Neutrophil (primary cell): ENCODE measurements at regions not wholly inside any gene's neighbourhood (a gene's known extent, or its start where the extent isn't known, plus 50 kb on each side); places are given as distances from the start of the nearest gene placed in this dataset.

ENCODE experiments used
- H3K27ac ChIP-seq: fragments of 200-600 bp; sonication (generic); 2 replicates; pipeline ENCODE4 v1.5.1; 2016; ENCODE audit warnings: mild to moderate bottlenecking, moderate library complexity
- H3K27me3 ChIP-seq: fragments of 200-600 bp; sonication (generic); 2 replicates; pipeline ENCODE4 v1.6.0; 2016; ENCODE audit warnings: mild to moderate bottlenecking
- H3K36me3 ChIP-seq: fragments of 200-600 bp; sonication (generic); 2 replicates; pipeline ENCODE4 v1.5.1; 2017
- H3K4me1 ChIP-seq, 2 experiments: fragments of 200-600 bp in 1 of 2; sonication (generic) in 1 of 2; 1 replicate in 1 of 2; 2 replicates in 1 of 2; pipeline versions ENCODE4 v1.5.1 to v1.6.1; 2013 to 2016; ENCODE audit warnings: low read depth in 1 of 2, low read length in 1 of 2, mild to moderate bottlenecking in 1 of 2, moderate library complexity in 1 of 2; ENCODE audit not compliant: control insufficient read depth in 1 of 2, insufficient read depth in 1 of 2
- H3K4me3 ChIP-seq, 2 experiments: fragments of 200-600 bp in 1 of 2; sonication (generic) in 1 of 2; 1 replicate in 1 of 2; 2 replicates in 1 of 2; pipeline ENCODE4 v1.5.1; 2013 to 2016; ENCODE audit warnings: low read depth in 1 of 2, low read length in 1 of 2, mild to moderate bottlenecking in 1 of 2, moderate library complexity in 1 of 2
- H3K9me3 ChIP-seq: fragments of 200-600 bp; sonication (generic); 2 replicates; pipeline ENCODE4 v1.5.1; 2016
- CTCF ChIP-seq: fragments of 200-600 bp; sonication (generic); IDR thresholded peaks from 2 replicates; pipeline ENCODE4 v1.5.1; 2016; ENCODE audit warnings: antibody characterized with exemption

- no peaks in the 10 kb centered on the region for H3K27me3 ChIP-seq
- no peak for TF ChIP-seq CTCF
Observed at GRCh38 chr4:84243685-84244084, 255.4 kb downstream of the NKX6-1 start.

GRCh38 chr4:84239278-84239845, 259.7 kb downstream of the NKX6-1 start:
- no peaks in the 10 kb centered on the region for H3K9me3 ChIP-seq
- no peak overlapping the region for H3K4me3 ChIP-seq
- no peaks in the 10 kb centered on the region for H3K27me3 ChIP-seq
- no peaks in the 10 kb centered on the region for H3K36me3 ChIP-seq
- no peak for TF ChIP-seq CTCF
- H3K4me1 ChIP-seq, result no peaks in the 10 kb centered on the region
- no peak overlapping the region for H3K27ac ChIP-seq

More at GRCh38 chr4:84243685-84244084, 255.4 kb downstream of the NKX6-1 start:
- Histone ChIP-seq H3K27ac (no peak overlapping the region), H3K36me3 (no peaks in the 10 kb centered on the region), H3K4me1 (no peaks in the 10 kb centered on the region), H3K4me3 (no peak overlapping the region), H3K9me3 (no peaks in the 10 kb centered on the region)

GRCh38 chr4:84238247-84239090, 260.6 kb downstream of the NKX6-1 start:
- no peaks in the 10 kb centered on the region for H3K36me3 ChIP-seq
- no peaks in the 10 kb centered on the region for H3K4me1 ChIP-seq
- no peaks in the 10 kb centered on the region for H3K9me3 ChIP-seq
- no peaks in the 10 kb centered on the region for H3K27me3 ChIP-seq
- TF ChIP-seq CTCF, result no peak
- H3K4me3 ChIP-seq, result no peak overlapping the region
- no peak overlapping the region for H3K27ac ChIP-seq

DNA sequence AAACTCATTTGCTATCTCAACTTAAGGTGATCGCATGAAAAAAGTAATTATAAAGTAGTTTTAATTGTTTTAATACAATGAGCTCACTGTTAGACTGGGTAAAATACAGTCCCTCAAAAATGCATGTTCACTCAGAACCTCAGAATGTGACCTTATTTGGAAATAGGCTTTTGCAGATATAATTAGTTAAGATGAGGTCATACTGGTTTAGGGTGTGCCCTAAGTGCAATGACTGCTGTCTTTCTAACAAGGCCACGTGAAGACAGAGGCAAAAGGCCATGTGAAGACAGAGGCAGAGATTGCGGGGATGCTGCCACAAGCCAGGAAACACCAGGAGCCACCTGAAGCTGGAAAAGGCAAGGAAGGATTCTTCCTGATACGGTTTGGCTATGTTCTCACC, 262.1 kb downstream of the NKX6-1 start:
- Histone ChIP-seq H3K27me3 (no peaks in the 10 kb centered on the region), H3K27ac (no peak overlapping the region), H3K4me3 (no peak overlapping the region), H3K36me3 (no peaks in the 10 kb centered on the region), H3K4me1 (no peaks in the 10 kb centered on the region), H3K9me3 (no peaks in the 10 kb centered on the region)
- TF ChIP-seq CTCF, result no peak

DNA sequence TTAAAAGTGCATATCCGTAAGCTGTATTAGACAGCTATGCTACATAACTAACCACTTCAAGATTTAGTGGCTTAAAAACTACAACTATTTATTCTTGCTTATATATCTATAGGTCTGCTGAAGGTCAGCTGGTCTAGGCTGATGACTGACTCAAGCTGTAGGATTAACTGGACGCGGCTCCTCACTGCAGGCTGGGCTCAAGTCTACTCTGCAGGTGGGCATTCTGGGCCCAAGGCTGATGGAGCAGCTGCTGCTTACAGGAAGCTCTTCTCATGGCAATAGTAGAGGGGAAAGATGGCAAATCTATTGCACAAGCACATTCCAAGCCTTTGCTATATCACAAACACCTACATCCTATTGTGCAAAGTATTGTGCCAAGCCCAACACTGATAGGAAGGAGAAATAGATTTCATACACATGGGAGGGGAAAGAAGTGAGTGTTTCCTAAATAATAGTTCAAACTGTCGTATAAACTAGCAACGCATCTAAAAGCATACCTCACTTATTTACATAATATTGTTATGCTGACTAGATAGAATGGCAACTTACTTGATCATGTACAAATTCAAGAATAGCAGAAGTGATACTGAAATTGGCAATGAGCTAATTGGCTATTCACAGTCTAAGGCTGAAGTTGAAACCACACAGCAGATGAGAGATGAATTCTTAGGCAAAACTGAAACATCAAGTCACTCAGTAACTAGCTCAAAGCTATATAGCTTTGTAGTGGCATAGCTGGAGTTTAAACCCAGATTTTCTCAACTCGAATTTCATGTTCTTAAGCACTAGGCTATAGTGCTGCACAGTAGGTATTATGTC, 263.8 kb downstream of the NKX6-1 start:
- Histone ChIP-seq H3K4me1 (no peaks in the 10 kb centered on the region), H3K36me3 (no peaks in the 10 kb centered on the region), H3K4me3 (no peak overlapping the region), H3K9me3 (no peaks in the 10 kb centered on the region), H3K27me3 (no peaks in the 10 kb centered on the region), H3K27ac (no peak overlapping the region)
- TF ChIP-seq CTCF, result no peak
